BLaER1 (cell line): ENCODE measurements at regions not wholly inside any gene's neighbourhood (a gene's known extent, or its start where the extent isn't known, plus 50 kb on each side); places are given as distances from the start of the nearest gene placed in this dataset.

ENCODE experiments used
- H3K27ac ChIP-seq: shearing (Covaris generic); formaldehyde crosslinking; 2 replicates; pipeline ENCODE4 v1.8.1; 2022
- H3K27me3 ChIP-seq: shearing (Covaris generic); formaldehyde crosslinking; 2 replicates; pipeline ENCODE4 v1.8.1; 2022
- H3K36me3 ChIP-seq: shearing (Covaris generic); formaldehyde crosslinking; 2 replicates; pipeline ENCODE4 v1.8.1; 2022
- H3K4me1 ChIP-seq: shearing (Covaris generic); formaldehyde crosslinking; 2 replicates; pipeline ENCODE4 v1.8.1; 2022
- H3K4me2 ChIP-seq: shearing (Covaris generic); formaldehyde crosslinking; 2 replicates; pipeline ENCODE4 v1.8.1; 2022
- H3K4me3 ChIP-seq: shearing (Covaris generic); formaldehyde crosslinking; 2 replicates; pipeline ENCODE4 v1.8.1; 2022
- H3K9ac ChIP-seq: shearing (Covaris generic); formaldehyde crosslinking; 2 replicates; pipeline ENCODE4 v1.8.1; 2022
- H3K9me3 ChIP-seq: shearing (Covaris generic); formaldehyde crosslinking; 2 replicates; pipeline ENCODE4 v1.8.1; 2022
- H4K20me1 ChIP-seq: shearing (Covaris generic); formaldehyde crosslinking; 2 replicates; pipeline ENCODE4 v1.8.1; 2022
- Cebpa-rat ChIP-seq: shearing (Covaris generic); IDR thresholded peaks from 2 replicates; pipeline ENCODE4 v1.8.1; 2022

DNA sequence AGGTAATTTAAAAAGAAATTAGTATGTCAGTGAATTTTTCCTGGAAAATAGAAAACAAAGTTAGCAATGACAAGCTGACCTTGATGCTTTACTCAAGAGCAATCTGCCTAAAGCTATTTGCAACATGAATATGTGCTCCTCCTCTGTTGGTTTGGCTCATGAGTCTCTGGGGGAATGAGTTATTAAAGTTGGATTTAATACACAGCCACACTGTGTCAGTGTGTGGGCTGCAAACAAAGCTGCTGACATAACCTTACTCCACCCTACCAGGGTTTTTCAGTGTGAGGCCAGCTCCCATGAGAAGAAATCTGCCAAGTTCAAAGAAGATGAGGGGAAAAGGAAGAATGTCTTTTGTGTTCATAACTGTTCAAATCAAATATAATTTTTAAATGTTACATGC lies 280.5 kb downstream of the TLL1 start:
- Histone ChIP-seq H3K9ac (no peak overlapping the region), H3K36me3 (no peaks in the 10 kb centered on the region), H3K4me3 (no peak overlapping the region), H3K27me3 (no peaks in the 10 kb centered on the region), H4K20me1 (no peaks in the 10 kb centered on the region), H3K9me3 (no peaks in the 10 kb centered on the region), H3K4me1 (no peaks in the 10 kb centered on the region), H3K27ac (no peak overlapping the region), H3K4me2 (no peak overlapping the region)
- TF ChIP-seq Cebpa-rat = no peak

DNA sequence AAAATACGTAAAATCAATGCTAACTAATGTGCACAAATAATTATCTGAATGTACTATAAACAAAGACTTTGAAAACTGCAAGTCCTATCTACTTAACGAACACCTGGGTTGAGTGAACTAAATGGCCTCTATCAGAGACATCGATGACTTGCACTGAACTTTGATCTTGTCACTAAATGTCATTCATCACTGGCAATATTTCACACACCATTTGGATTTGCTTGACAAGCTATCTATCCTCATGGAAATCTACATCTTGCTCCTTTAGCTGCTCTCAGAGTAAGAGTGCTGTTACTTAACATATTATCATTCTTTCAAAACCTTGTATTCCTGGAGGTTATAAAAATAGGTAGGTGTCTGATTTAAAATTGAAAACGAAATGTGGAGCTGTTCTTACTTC lies 289.3 kb downstream of the TLL1 start:
- Histone ChIP-seq H3K4me2 (no peak overlapping the region), H3K4me1 (no peaks in the 10 kb centered on the region), H3K27me3 (no peaks in the 10 kb centered on the region), H3K27ac (no peak overlapping the region), H3K9ac (no peak overlapping the region), H3K4me3 (no peak overlapping the region), H3K9me3 (no peaks in the 10 kb centered on the region), H3K36me3 (no peaks in the 10 kb centered on the region), H4K20me1 (no peaks in the 10 kb centered on the region)
- TF ChIP-seq Cebpa-rat = no peak

DNA sequence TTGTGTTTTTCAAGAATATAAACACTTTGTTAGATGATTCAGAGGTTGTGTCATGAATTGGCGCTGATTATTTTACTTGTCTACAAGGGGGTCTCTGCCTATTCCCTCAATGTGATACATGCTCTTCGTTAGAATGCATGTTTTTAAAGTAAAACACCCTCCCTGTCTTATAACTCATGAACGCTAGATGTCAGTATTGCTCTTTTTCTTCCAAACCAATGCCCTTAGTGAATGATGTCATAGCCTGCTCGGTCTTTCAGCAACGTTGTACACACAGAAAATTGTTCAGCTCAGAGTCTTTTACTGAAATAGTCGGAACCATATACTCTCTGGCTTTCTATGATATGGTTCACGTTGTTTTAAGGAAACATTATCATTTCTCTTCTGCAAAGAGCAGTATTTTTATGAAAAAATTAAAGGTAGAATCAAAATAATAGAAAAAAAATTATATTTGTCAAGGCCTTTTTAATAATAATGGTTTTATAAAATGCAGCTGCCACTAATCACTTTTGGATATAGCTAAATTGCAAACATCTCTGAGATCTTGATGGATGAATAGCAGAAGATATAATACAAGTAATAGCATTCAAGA lies 292.9 kb downstream of the TLL1 start:
- no peak overlapping the region for H3K27ac ChIP-seq
- H3K27me3 ChIP-seq = no peaks in the 10 kb centered on the region
- H3K4me2 ChIP-seq = no peak overlapping the region
- no peaks in the 10 kb centered on the region for H3K36me3 ChIP-seq
- H3K9ac ChIP-seq = no peak overlapping the region
- no peaks in the 10 kb centered on the region for H3K9me3 ChIP-seq
- no peaks in the 10 kb centered on the region for H3K4me1 ChIP-seq
- no peak for TF ChIP-seq Cebpa-rat
- H4K20me1 ChIP-seq = no peaks in the 10 kb centered on the region
- no peak overlapping the region for H3K4me3 ChIP-seq

DNA sequence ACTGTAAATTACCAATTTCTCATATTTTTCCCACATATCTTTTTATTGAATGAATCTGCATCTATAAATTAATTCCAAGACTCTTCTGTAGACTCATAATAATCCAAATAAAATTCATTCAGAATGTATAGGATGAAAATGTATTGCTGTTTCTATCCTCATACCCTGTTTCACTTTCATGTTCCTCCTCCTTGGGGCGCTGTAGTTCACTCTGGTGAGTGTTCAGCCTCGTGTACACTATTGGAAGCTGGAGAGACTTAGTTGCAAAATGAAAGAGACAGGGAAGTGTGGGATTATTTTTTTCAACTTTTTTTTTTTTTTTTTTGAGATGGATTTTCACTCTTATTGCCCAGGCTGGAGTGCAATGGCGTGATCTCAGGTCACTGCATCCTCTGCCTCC lies 296.1 kb downstream of the TLL1 start:
- TF ChIP-seq Cebpa-rat = no peak
- Histone ChIP-seq H3K9ac (no peak overlapping the region), H3K27me3 (no peaks in the 10 kb centered on the region), H3K4me1 (no peaks in the 10 kb centered on the region), H3K36me3 (no peaks in the 10 kb centered on the region), H4K20me1 (no peaks in the 10 kb centered on the region), H3K4me3 (no peak overlapping the region), H3K9me3 (no peaks in the 10 kb centered on the region), H3K4me2 (no peak overlapping the region), H3K27ac (no peak overlapping the region)

DNA sequence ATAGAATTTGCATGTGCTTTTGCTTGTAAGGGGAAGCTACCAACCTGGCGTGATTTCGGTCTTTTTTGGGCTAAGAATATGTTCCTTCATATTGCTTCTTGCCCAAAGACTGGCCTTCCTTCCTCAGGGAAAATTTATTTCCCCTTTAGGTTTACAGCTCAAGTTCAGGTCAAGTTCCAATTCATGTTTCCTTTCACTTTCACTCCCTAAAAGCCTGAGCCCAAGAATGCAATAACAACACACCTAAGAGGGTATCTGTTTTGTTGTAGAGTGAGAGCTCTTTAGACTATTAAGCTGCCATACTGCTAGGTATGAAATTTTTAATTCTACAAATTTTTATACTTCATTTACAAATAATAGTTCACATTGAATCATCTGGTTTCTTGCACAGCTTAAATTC lies 299.6 kb downstream of the TLL1 start:
- no peak for TF ChIP-seq Cebpa-rat
- no peaks in the 10 kb centered on the region for H3K36me3 ChIP-seq
- H3K9me3 ChIP-seq = no peaks in the 10 kb centered on the region
- H4K20me1 ChIP-seq = no peaks in the 10 kb centered on the region
- no peak overlapping the region for H3K4me3 ChIP-seq
- H3K4me2 ChIP-seq = no peak overlapping the region
- no peak overlapping the region for H3K27ac ChIP-seq
- no peaks in the 10 kb centered on the region for H3K4me1 ChIP-seq
- H3K27me3 ChIP-seq = no peaks in the 10 kb centered on the region
- no peak overlapping the region for H3K9ac ChIP-seq

DNA sequence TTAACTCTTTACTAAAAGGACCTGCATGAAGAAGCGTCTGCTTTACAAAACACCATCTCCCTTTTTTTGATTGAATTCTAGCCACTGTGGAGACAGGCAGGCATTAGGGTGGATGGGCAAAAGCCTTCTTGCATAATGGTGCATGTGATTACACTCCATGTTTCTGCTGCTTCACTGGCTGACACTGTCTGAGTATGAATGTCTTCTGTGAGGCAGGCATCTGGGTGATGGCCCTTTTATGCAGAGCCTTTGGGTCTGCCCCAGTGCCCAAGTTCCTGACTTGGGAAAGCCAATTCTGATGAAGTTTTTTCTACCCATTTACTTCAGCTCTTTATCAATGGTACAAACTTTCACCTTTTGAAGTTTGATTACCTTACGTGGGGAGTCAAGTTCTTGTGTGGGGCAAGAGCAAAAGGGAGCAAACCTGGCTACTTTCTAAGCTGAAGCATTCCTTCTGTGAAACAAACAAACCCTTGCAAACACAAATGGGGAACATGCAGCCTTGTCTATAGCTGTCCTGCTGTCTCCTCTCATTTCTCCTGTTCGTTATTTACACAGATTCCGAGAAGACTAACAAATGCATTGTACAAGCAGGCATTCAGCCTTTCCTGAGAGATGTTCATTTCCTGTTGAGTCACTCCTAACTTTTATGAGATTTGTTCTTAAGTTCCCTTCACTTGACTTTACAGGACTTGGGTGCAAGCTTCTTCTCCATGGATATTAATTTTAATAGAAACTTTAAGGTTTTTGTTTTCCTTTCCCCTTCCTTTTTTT lies 301.9 kb downstream of the TLL1 start:
- H3K4me2 ChIP-seq = no peak overlapping the region
- no peak for TF ChIP-seq Cebpa-rat

DNA sequence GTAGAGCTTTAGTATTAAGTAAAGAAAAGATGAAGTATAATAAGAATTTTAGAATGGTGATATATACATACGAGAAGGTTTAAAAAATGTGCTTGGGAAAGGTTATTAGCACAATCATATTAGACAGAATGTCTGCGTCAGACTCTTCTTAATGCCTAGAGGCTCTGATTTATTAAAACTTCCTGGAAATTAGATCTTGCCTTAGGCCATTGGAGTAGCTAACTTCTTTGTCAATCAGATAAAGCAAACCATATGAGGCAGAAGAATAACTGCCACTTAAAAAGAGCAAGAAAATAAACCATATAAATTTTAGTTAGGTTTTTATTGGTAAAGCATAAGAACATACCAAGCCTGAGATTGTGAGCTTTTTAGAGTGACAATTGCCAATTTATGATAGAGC lies 309.1 kb downstream of the TLL1 start:
- Histone ChIP-seq H3K4me2 (no peak overlapping the region), H3K27me3 (no peaks in the 10 kb centered on the region), H3K27ac (no peak overlapping the region), H3K9me3 (peaks cover 7% of the 10 kb centered on the region; the same call in 1 of the 2 replicates), H3K9ac (no peak overlapping the region), H3K4me3 (no peak overlapping the region), H3K36me3 (no peaks in the 10 kb centered on the region), H3K4me1 (no peaks in the 10 kb centered on the region), H4K20me1 (no peaks in the 10 kb centered on the region)
- no peak for TF ChIP-seq Cebpa-rat

More for the DNA sequence above, 301.9 kb downstream of the TLL1 start:
- H3K4me3 ChIP-seq = no peak overlapping the region
- no peaks in the 10 kb centered on the region for H3K9me3 ChIP-seq
- H4K20me1 ChIP-seq = no peaks in the 10 kb centered on the region
- H3K9ac ChIP-seq = no peak overlapping the region
- H3K36me3 ChIP-seq = no peaks in the 10 kb centered on the region
- H3K27ac ChIP-seq = no peak overlapping the region
- H3K27me3 ChIP-seq = no peaks in the 10 kb centered on the region
- no peaks in the 10 kb centered on the region for H3K4me1 ChIP-seq

DNA sequence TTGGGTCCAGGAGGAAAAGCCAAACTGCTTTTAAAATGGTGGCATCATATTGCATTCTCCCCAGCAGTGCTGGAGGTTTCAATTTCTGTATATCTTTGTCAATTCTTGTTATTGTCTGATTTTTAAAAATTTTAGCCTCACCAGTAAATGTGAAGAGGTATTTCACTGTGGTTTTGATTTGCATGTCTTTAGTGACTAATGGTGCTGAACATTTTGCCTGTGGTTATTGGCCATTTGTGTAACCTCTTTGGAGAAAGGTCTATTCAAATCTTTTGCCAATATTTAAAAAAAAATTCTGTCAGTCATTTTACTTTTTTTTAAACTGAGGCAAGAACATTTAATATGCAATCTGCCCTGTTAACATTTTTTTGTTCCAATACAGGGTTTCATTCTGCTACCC lies 322.1 kb downstream of the TLL1 start:
- Histone ChIP-seq H3K27ac (no peak overlapping the region), H3K4me3 (no peak overlapping the region), H3K9me3 (no peaks in the 10 kb centered on the region; the same call in 1 of the 2 replicates), H4K20me1 (no peaks in the 10 kb centered on the region), H3K4me1 (no peaks in the 10 kb centered on the region), H3K9ac (no peak overlapping the region), H3K27me3 (no peaks in the 10 kb centered on the region), H3K36me3 (no peaks in the 10 kb centered on the region), H3K4me2 (no peak overlapping the region)
- no peak for TF ChIP-seq Cebpa-rat

DNA sequence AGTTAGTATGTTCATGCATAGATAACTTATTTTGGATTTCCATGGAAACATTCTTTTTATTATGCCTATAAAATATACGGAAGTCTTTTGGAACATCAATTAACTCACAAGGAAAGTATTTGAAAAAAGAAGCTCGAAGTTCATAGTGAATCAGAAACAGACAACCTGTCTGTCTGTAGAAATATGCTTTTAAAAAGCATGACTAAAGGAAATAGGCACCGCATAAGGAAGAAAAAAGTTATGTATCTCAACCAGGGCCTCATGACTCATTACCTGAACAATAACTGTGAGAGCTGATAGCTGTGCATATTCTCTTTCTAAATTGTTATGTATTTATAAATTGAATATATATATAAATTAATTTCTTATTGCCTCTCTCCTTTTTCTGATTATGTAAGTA lies 324.1 kb downstream of the TLL1 start:
- Histone ChIP-seq H3K4me2 (no peak overlapping the region), H3K27ac (no peak overlapping the region), H3K4me3 (no peak overlapping the region), H3K9ac (no peak overlapping the region), H3K36me3 (no peaks in the 10 kb centered on the region), H3K9me3 (no peaks in the 10 kb centered on the region; the same call in 1 of the 2 replicates), H3K27me3 (no peaks in the 10 kb centered on the region), H3K4me1 (no peaks in the 10 kb centered on the region), H4K20me1 (no peaks in the 10 kb centered on the region)
- TF ChIP-seq Cebpa-rat = no peak

DNA sequence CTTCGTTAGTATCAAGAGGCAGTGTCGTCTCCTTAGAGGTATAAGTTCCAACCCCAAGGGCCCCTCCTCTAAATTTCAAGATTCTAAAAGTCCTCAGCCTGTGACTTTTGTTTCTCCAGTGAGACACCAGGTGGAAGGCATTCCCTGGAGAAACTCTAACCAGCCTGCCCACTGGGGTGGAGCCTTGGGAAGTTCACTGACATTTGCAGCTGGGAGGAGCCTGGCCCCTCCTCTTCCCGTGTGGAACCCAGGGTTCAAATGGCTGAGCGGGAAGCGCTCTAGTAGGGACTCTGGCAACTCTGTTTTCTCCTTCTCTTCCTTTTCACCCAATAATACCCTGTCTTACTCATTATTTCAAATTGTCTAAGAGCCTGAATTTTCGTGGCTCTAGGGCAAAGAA lies 325.0 kb downstream of the TLL1 start:
- no peaks in the 10 kb centered on the region; the same call in 1 of the 2 replicates for H3K9me3 ChIP-seq
- TF ChIP-seq Cebpa-rat = no peak
- H3K36me3 ChIP-seq = no peaks in the 10 kb centered on the region
- H4K20me1 ChIP-seq = no peaks in the 10 kb centered on the region
- no peak overlapping the region for H3K9ac ChIP-seq
- no peak overlapping the region for H3K4me3 ChIP-seq
- H3K27ac ChIP-seq = no peak overlapping the region
- no peaks in the 10 kb centered on the region for H3K27me3 ChIP-seq
- no peak overlapping the region for H3K4me2 ChIP-seq
- no peaks in the 10 kb centered on the region for H3K4me1 ChIP-seq
